ENCODE measurements at regions not wholly inside any gene's neighbourhood (a gene's known extent, or its start where the extent isn't known, plus 50 kb on each side); places are given as distances from the start of the nearest gene placed in this dataset.

DNA sequence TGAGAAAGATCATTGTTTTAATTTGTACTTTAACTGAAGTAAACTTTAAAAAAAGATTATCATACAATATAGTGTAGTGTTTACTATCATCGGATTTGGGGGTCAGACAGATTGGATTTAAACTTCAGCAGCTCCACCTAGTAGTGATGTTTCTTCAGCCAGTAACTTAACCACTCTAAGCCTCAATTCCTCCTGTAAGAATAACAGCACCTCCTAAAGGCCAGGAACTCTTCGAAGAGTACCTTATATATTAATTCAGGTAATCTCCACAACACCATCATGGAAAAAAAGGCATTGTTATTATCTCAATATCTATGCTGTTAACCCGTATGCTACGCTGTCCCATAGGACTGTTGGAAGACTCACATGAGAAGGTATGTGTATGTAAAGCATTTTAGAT, 69.0 kb upstream of the DLGAP1 start:
- DNase-seq = no peak
- no peaks in the 10 kb centered on the region for H3K36me3 ChIP-seq
- H3K27me3 ChIP-seq = no peaks in the 10 kb centered on the region
- no peak overlapping the region for H3K4me3 ChIP-seq
- intact Hi-C loops (cut with DNase I) = no loop called here
- TF ChIP-seq, protein P1, sequence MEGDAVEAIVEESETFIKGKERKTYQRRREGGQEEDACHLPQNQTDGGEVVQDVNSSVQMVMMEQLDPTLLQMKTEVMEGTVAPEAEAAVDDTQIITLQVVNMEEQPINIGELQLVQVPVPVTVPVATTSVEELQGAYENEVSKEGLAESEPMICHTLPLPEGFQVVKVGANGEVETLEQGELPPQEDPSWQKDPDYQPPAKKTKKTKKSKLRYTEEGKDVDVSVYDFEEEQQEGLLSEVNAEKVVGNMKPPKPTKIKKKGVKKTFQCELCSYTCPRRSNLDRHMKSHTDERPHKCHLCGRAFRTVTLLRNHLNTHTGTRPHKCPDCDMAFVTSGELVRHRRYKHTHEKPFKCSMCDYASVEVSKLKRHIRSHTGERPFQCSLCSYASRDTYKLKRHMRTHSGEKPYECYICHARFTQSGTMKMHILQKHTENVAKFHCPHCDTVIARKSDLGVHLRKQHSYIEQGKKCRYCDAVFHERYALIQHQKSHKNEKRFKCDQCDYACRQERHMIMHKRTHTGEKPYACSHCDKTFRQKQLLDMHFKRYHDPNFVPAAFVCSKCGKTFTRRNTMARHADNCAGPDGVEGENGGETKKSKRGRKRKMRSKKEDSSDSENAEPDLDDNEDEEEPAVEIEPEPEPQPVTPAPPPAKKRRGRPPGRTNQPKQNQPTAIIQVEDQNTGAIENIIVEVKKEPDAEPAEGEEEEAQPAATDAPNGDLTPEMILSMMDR (IDR thresholded peaks at IDR 0.05) = no peak
- no peak for TF ChIP-seq POLR2A (IDR thresholded peaks at IDR 0.05)
- TF ChIP-seq EP300 (IDR thresholded peaks at IDR 0.05) = no peak
- TF ChIP-seq POLR2AphosphoS5 (IDR thresholded peaks at IDR 0.05) = no peak
- H3K9me3 ChIP-seq = no peaks in the 10 kb centered on the region
- no peak overlapping the region for H3K27ac ChIP-seq
- H3K4me1 ChIP-seq = no peaks in the 10 kb centered on the region
- 68 to 69% methylated on average over 4 of the region's 4 CpGs for WGBS, 2 donors

- Histone ChIP-seq H3K27ac (no peak overlapping the region), H3K4me3 (no peak overlapping the region), H3K9me3 (peaks cover 0 to 3% (median 0%) of the 10 kb centered on the region in 4 donors), H3K4me1 (no peaks in the 10 kb centered on the region), H3K36me3 (no peaks in the 10 kb centered on the region), H3K27me3 (no peaks in the 10 kb centered on the region)
- WGBS, 2 donors = 85 to 94% methylated on average over 6 of the region's 6 CpGs
- intact Hi-C loops (cut with DNase I) = loop anchor here (5.0 kb wide), 1 partner anchor 49 kb away; no protein-coding TSS in a partner anchor
- TF ChIP-seq POLR2A (IDR thresholded peaks at IDR 0.05) (no peak), EP300 (IDR thresholded peaks at IDR 0.05) (no peak), POLR2AphosphoS5 (IDR thresholded peaks at IDR 0.05) (no peak)
- TF ChIP-seq, protein P1 (IDR thresholded peaks at IDR 0.05) = no peak
- no peak for DNase-seq
Measured at GRCh38 chr18:4511166-4511565, 56.1 kb upstream of the DLGAP1 start.

GRCh38 chr18:4510711-4511110, 55.6 kb upstream of the DLGAP1 start:
- H3K9me3 ChIP-seq = peaks cover 0 to 3% (median 0%) of the 10 kb centered on the region in 4 donors
- no peak overlapping the region for H3K27ac ChIP-seq
- WGBS, 2 donors = 94 to 98% methylated on average over 1 of the region's 1 CpG
- no peaks in the 10 kb centered on the region for H3K4me1 ChIP-seq
- no peaks in the 10 kb centered on the region for H3K27me3 ChIP-seq
- intact Hi-C loops (cut with DNase I) = loop anchor here (5.0 kb wide), 1 partner anchor 48 kb away; no protein-coding TSS in a partner anchor
- no peak overlapping the region for H3K4me3 ChIP-seq
- no peaks in the 10 kb centered on the region for H3K36me3 ChIP-seq
- TF ChIP-seq POLR2A (IDR thresholded peaks at IDR 0.05) = no peak
- TF ChIP-seq, protein P1 (IDR thresholded peaks at IDR 0.05) = no peak
- TF ChIP-seq POLR2AphosphoS5 (IDR thresholded peaks at IDR 0.05) = no peak
- TF ChIP-seq EP300 (IDR thresholded peaks at IDR 0.05) = no peak
- DNase-seq = no peak

DNA sequence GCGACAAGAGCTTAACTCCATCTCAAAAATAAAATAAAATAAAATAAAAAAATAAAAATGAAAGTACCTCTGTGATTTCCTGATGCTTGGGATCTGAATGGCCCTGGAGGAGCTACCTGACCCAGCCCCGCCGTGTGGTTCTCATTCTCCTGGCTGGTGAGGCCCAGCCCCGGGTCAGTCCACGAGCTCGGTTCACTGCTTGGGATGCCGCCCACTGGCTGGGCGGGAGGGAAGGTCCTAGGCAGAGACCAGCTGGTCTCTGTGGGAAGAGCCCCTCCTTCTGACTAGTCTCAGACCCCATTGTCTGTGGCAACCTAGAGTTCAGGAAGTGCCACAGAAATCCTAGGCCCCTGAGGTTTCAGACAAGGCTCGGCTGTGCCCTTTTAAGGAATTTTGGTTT, 55.1 kb upstream of the DLGAP1 start:
- H3K36me3 ChIP-seq = no peaks in the 10 kb centered on the region
- H3K27ac ChIP-seq = no peak overlapping the region
- no peak for DNase-seq
- peaks cover 0 to 3% (median 0%) of the 10 kb centered on the region in 4 donors for H3K9me3 ChIP-seq
- 94 to 95% methylated on average over 9 of the region's 9 CpGs for WGBS, 2 donors
- H3K27me3 ChIP-seq = no peaks in the 10 kb centered on the region
- H3K4me1 ChIP-seq = no peaks in the 10 kb centered on the region
- intact Hi-C loops (cut with DNase I) = loop anchor here (5.0 kb wide), 1 partner anchor 48 kb away; no protein-coding TSS in a partner anchor
- TF ChIP-seq, protein P1 (IDR thresholded peaks at IDR 0.05) = no peak
- TF ChIP-seq EP300 (IDR thresholded peaks at IDR 0.05) (no peak), POLR2A (IDR thresholded peaks at IDR 0.05) (no peak), POLR2AphosphoS5 (IDR thresholded peaks at IDR 0.05) (no peak)
- H3K4me3 ChIP-seq = no peak overlapping the region
